C4-2B (cell line): ENCODE measurements at regions not wholly inside any gene's neighbourhood (a gene's known extent, or its start where the extent isn't known, plus 50 kb on each side); places are given as distances from the start of the nearest gene placed in this dataset.

Experiments
- ZFX ChIP-seq: fragments of 450-650 bp; IDR thresholded peaks from 2 replicates; pipeline ENCODE4 v1.6.1; 2017
- TF ChIP-seq, protein P1 (sequence below): fragments of 450-650 bp; conservative IDR thresholded peaks from 2 replicates; pipeline ENCODE4 v1.5.1; 2017; ENCODE audit warnings: mild to moderate bottlenecking

GRCh38 chr6:140563728-140564127 lies 1189.3 kb upstream of the CITED2 start:
- TF ChIP-seq, protein P1, sequence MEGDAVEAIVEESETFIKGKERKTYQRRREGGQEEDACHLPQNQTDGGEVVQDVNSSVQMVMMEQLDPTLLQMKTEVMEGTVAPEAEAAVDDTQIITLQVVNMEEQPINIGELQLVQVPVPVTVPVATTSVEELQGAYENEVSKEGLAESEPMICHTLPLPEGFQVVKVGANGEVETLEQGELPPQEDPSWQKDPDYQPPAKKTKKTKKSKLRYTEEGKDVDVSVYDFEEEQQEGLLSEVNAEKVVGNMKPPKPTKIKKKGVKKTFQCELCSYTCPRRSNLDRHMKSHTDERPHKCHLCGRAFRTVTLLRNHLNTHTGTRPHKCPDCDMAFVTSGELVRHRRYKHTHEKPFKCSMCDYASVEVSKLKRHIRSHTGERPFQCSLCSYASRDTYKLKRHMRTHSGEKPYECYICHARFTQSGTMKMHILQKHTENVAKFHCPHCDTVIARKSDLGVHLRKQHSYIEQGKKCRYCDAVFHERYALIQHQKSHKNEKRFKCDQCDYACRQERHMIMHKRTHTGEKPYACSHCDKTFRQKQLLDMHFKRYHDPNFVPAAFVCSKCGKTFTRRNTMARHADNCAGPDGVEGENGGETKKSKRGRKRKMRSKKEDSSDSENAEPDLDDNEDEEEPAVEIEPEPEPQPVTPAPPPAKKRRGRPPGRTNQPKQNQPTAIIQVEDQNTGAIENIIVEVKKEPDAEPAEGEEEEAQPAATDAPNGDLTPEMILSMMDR = no peak
- no peak for TF ChIP-seq ZFX
